ENCODE measurements at regions not wholly inside any gene's neighbourhood (a gene's known extent, or its start where the extent isn't known, plus 50 kb on each side); places are given as distances from the start of the nearest gene placed in this dataset.

DNA sequence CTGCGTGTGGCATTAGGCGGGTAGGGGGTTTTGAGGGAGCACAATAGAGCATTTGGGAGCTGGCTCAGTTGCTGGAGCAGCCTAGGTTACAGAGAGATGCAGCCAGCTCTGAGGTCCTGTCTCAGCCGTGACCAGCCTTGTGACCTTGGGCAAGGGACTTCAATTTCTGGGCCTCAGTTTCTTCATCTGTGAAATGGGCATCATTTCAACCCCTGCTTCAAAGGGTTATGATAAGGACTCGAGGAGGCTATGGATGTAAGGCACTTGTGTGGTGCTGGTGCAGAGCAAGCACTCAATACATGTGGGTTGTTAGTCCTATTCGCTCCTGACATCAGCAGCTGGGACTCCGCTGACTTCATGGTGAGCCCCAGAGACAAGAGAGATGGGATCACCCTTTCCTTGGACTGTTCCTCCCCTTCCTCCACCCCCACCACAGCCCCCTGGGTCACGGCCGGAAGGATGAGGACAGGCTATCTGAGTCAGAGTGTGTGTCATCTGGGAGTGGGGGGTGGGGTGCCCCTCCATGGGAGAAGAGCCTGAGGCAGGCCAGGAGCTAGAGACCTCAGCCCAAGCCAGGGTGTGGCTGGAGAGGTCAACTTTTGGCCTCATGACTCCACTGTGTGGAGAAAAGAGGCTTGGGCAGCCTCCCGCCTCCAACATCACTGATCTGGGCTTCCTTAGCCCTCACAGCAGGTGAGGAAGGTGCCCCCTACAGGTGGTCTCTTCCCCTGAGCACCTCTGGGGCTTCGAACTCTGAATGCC lies 71.4 kb upstream of the ZBTB40 start:
- Histone ChIP-seq H3K4me3 (no peak overlapping the region), H3K36me3 (no peaks in the 10 kb centered on the region), H3K27me3 (no peaks in the 10 kb centered on the region), H3K4me1 (no peaks in the 10 kb centered on the region), H3K9me3 (no peaks in the 10 kb centered on the region), H3K27ac (no peak overlapping the region)
- intact Hi-C loops (cut with DNase I; ENCODE audit: low total_unique reads) = no loop called here
- DNase-seq = no peak
- TF ChIP-seq, protein P1, sequence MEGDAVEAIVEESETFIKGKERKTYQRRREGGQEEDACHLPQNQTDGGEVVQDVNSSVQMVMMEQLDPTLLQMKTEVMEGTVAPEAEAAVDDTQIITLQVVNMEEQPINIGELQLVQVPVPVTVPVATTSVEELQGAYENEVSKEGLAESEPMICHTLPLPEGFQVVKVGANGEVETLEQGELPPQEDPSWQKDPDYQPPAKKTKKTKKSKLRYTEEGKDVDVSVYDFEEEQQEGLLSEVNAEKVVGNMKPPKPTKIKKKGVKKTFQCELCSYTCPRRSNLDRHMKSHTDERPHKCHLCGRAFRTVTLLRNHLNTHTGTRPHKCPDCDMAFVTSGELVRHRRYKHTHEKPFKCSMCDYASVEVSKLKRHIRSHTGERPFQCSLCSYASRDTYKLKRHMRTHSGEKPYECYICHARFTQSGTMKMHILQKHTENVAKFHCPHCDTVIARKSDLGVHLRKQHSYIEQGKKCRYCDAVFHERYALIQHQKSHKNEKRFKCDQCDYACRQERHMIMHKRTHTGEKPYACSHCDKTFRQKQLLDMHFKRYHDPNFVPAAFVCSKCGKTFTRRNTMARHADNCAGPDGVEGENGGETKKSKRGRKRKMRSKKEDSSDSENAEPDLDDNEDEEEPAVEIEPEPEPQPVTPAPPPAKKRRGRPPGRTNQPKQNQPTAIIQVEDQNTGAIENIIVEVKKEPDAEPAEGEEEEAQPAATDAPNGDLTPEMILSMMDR (IDR thresholded peaks at IDR 0.05) = no peak
- no peak for TF ChIP-seq POLR2A (IDR thresholded peaks at IDR 0.05)

- Histone ChIP-seq H3K4me3 (no peak overlapping the region), H3K4me1 (no peaks in the 10 kb centered on the region), H3K27ac (no peak overlapping the region), H3K27me3 (no peaks in the 10 kb centered on the region), H3K36me3 (no peaks in the 10 kb centered on the region), H3K9me3 (no peaks in the 10 kb centered on the region)
- no peak for TF ChIP-seq POLR2A (IDR thresholded peaks at IDR 0.05)
- TF ChIP-seq, protein P1 (IDR thresholded peaks at IDR 0.05) = no peak
- no peak for DNase-seq
- intact Hi-C loops (cut with DNase I; ENCODE audit: low total_unique reads) = no loop called here
Observed at GRCh38 chr1:22383526-22384294, 67.9 kb upstream of the ZBTB40 start.

DNA sequence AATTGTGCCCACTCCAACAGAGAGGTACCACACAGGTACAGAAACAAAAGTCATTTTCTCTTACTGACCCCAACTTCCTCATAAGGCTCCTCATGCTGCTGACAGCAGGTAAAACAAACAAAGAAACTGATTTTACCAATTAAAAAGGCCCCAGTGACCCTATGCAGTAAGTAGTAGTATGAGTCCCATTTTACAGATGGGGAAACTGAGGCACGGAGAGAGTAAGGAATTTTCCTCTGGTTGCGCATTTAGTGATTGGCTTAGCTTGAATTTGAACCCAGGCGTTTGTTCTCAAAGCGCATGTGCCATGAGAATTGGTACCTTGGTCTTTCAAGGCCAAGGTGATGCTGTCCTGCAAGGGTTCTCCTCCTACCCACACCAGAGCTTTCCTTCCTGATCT lies 66.1 kb upstream of the ZBTB40 start:
- no peak for TF ChIP-seq POLR2A (IDR thresholded peaks at IDR 0.05)
- TF ChIP-seq, protein P1 (IDR thresholded peaks at IDR 0.05) = no peak
- no peaks in the 10 kb centered on the region for H3K36me3 ChIP-seq
- H3K4me1 ChIP-seq = no peaks in the 10 kb centered on the region
- H3K9me3 ChIP-seq = no peaks in the 10 kb centered on the region
- no peaks in the 10 kb centered on the region for H3K27me3 ChIP-seq
- intact Hi-C loops (cut with DNase I; ENCODE audit: low total_unique reads) = no loop called here
- no peak for DNase-seq
- H3K27ac ChIP-seq = no peak overlapping the region
- no peak overlapping the region for H3K4me3 ChIP-seq

DNA sequence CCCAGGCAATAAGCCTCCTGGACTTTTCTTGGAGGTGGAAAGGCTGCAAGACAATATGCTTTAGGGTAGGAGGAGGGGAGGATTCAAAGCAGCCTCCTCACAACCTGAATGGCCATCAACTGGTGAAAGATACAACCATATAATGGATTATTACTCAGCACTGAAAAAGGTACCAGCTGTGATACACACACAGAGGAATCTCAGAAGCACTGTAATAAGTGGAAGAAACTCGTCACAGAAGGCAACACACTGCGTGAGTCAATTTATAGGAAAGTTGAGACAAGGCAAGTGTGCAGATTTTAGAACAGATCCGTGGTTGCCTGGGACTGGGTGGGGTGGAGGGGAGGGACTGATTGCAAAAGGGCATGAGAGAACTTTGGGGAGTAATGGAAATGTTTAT lies 64.9 kb upstream of the ZBTB40 start:
- Histone ChIP-seq H3K4me1 (no peaks in the 10 kb centered on the region), H3K27me3 (no peaks in the 10 kb centered on the region), H3K36me3 (no peaks in the 10 kb centered on the region), H3K4me3 (no peak overlapping the region), H3K9me3 (no peaks in the 10 kb centered on the region), H3K27ac (no peak overlapping the region)
- intact Hi-C loops (cut with DNase I; ENCODE audit: low total_unique reads) = no loop called here
- DNase-seq = no peak
- TF ChIP-seq POLR2A (IDR thresholded peaks at IDR 0.05) = no peak
- TF ChIP-seq, protein P1 (IDR thresholded peaks at IDR 0.05) = no peak

GRCh38 chr1:22387919-22388580 lies 63.6 kb upstream of the ZBTB40 start:
- no peaks in the 10 kb centered on the region for H3K36me3 ChIP-seq
- no peaks in the 10 kb centered on the region for H3K9me3 ChIP-seq
- no peak overlapping the region for H3K4me3 ChIP-seq
- TF ChIP-seq POLR2A (IDR thresholded peaks at IDR 0.05) = no peak
- TF ChIP-seq, protein P1 (IDR thresholded peaks at IDR 0.05) = no peak
- H3K27ac ChIP-seq = no peak overlapping the region
- H3K4me1 ChIP-seq = no peaks in the 10 kb centered on the region
- H3K27me3 ChIP-seq = no peaks in the 10 kb centered on the region
- DNase-seq = no peak
- intact Hi-C loops (cut with DNase I; ENCODE audit: low total_unique reads) = no loop called here

Measured in uterus (tissue), 3 donors.